ENCODE measurements at regions not wholly inside any gene's neighbourhood (a gene's known extent, or its start where the extent isn't known, plus 50 kb on each side); places are given as distances from the start of the nearest gene placed in this dataset.

DNA sequence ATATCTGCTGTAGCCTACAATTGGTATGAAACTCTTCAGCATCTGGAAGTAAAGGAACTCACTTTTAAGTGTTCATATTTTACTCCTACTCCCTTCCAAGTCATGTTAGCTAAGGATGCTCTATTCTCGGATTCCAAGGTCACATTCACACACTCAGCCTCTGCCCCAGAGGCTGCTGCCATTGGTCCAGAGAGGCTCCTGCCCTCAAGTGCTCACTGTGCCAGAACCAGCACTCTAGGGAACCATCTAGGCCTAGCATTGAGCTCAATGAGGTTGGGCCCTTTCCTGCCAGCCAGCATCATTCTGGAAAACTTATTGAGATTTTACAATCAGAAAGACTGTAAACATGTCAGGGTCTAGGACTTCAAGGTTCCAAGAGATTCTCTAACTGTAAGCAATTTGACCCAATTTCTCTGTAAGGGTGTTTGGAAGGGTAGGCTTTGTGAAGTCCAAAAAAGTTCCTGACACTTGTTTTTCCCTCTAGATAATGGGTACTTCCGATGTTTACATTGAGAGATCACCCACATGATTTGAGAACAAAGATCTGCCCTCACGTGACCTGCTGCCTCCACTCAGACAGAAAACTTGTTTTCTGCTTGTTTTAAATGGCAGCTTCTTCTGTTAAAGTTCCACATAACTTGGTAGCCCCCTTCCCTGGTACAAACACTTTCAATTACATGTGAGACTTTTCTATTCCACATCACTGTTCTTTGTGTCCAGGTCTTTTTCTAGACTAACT is 94.9 kb downstream of the MAB21L3 start:
- Mint-ChIP-seq H3K4me3 (no peak overlapping the region), H3K27me3 (ENCODE audit: low read depth) (peaks cover 2% of the 10 kb centered on the region; the same call in 1 of the 2 replicates), H3K36me3 (ENCODE audit: insufficient read depth in 1 of 3, low read depth in 3 of 3) (no peaks in the 10 kb centered on the region), H3K4me1 (no peaks in the 10 kb centered on the region), H3K27ac (no peak overlapping the region), H3K9me3 (no peaks in the 10 kb centered on the region)
- no peak for TF ChIP-seq CTCF (conservative IDR thresholded peaks at IDR 0.05)
- H2BK20ac ChIP-seq (ENCODE audit: low read depth, low read length, poor library complexity, severe bottlenecking): no peak overlapping the region
- no peaks in the 10 kb centered on the region for H3K4me1 ChIP-seq (ENCODE audit: insufficient read depth, low read length)
- H3K23ac ChIP-seq (ENCODE audit: insufficient read length, low read depth, low read length): no peak overlapping the region
- no peaks in the 10 kb centered on the region for H3K79me2 ChIP-seq (ENCODE audit: insufficient read depth, low read length)
- no peaks in the 10 kb centered on the region for H3K23me2 ChIP-seq (ENCODE audit: insufficient read length, low read depth, low read length, poor library complexity, severe bottlenecking)
- no peak overlapping the region for H3K18ac ChIP-seq (ENCODE audit: insufficient read length, low read depth, low read length)
- no peak overlapping the region for H2BK5ac ChIP-seq (ENCODE audit: insufficient read length, low read length)
- H3T11ph ChIP-seq (ENCODE audit: low read length): no peak overlapping the region
- H3K9ac ChIP-seq (ENCODE audit: extremely low read depth, insufficient read length, low read length): no peak overlapping the region
- H3K4me2 ChIP-seq (ENCODE audit: insufficient read depth, insufficient read length, low read length): no peak overlapping the region
- no peak for DNase-seq
- H3K9me3 ChIP-seq (ENCODE audit: control insufficient read depth, low read depth, low read length): no peaks in the 10 kb centered on the region
- H3K27ac ChIP-seq (ENCODE audit: insufficient read length, low read depth, low read length): no peak overlapping the region
- no peak overlapping the region for H2AK5ac ChIP-seq (ENCODE audit: insufficient read length, low read length)
- no peak overlapping the region for H3K4ac ChIP-seq (ENCODE audit: low read depth, low read length)
- no peak overlapping the region for H3K14ac ChIP-seq (ENCODE audit: insufficient read depth, low read length)
- no peak overlapping the region for H2AFZ ChIP-seq (ENCODE audit: low read length)
- H4K20me1 ChIP-seq (ENCODE audit: control insufficient read depth, insufficient read depth, insufficient read length): no peaks in the 10 kb centered on the region
- H4K8ac ChIP-seq (replicated peaks; ENCODE audit: insufficient read length, low read depth, low read length): no peak overlapping the region
- no peak overlapping the region for H4K91ac ChIP-seq (ENCODE audit: insufficient read length, low read depth, low read length)
- H2BK12ac ChIP-seq (ENCODE audit: insufficient read length, low read depth, low read length): no peak overlapping the region
- no peak overlapping the region for H4K5ac ChIP-seq (ENCODE audit: insufficient read length, low read depth, low read length)
- no peak overlapping the region for H2BK120ac ChIP-seq (ENCODE audit: low read depth, low read length, poor library complexity, severe bottlenecking)
- no peaks in the 10 kb centered on the region for H3K27me3 ChIP-seq (ENCODE audit: insufficient read depth, low read length)
- H2BK15ac ChIP-seq (ENCODE audit: low read depth, low read length): no peak overlapping the region
- H3K79me1 ChIP-seq (ENCODE audit: insufficient read depth, low read depth, low read length, poor library complexity, severe bottlenecking): no peaks in the 10 kb centered on the region
- no peak overlapping the region for H3K56ac ChIP-seq (ENCODE audit: insufficient read length, low read depth, low read length)
- no CpG with 5 or more reads among the region's 3 CpGs for WGBS (ENCODE audit: extremely low coverage, insufficient read length, low lambda C conversion rate)
